GM13977 (cell line): ENCODE measurements at regions not wholly inside any gene's neighbourhood (a gene's known extent, or its start where the extent isn't known, plus 50 kb on each side); places are given as distances from the start of the nearest gene placed in this dataset.
A peak's percentile ranks its signal among the peaks of the same experiment; 100 is the strongest.
"Not testable (repeated sequence)": the region's sequence is repeated elsewhere in the genome, so short reads cannot be mapped to it uniquely, and the experiment has no call there.

ENCODE experiments used
- DNase-seq: peaks from one replicate; pipeline ENCODE4 v3.0.0; 2012; ENCODE audit warnings: low spot score
- in situ Hi-C: fragments of 300-500 bp; cut with MboI; formaldehyde crosslinking; loops from one replicate; pipeline ENCODE4 v1.12.0; 2022; ENCODE audit warnings: low sequenced_read_pairs, low pct_unique_long_range_greater_than_20kb, mixed read lengths, inconsistent platforms; ENCODE audit not compliant: unreplicated experiment
- TF ChIP-seq, protein P1 (sequence below): IDR thresholded peaks from 2 replicates; pipeline ENCODE4 v1.5.1; 2012; ENCODE audit warnings: mild to moderate bottlenecking, control low read depth; ENCODE audit not compliant: insufficient read depth; ENCODE audit errors: extremely low read depth, missing control alignments

DNA sequence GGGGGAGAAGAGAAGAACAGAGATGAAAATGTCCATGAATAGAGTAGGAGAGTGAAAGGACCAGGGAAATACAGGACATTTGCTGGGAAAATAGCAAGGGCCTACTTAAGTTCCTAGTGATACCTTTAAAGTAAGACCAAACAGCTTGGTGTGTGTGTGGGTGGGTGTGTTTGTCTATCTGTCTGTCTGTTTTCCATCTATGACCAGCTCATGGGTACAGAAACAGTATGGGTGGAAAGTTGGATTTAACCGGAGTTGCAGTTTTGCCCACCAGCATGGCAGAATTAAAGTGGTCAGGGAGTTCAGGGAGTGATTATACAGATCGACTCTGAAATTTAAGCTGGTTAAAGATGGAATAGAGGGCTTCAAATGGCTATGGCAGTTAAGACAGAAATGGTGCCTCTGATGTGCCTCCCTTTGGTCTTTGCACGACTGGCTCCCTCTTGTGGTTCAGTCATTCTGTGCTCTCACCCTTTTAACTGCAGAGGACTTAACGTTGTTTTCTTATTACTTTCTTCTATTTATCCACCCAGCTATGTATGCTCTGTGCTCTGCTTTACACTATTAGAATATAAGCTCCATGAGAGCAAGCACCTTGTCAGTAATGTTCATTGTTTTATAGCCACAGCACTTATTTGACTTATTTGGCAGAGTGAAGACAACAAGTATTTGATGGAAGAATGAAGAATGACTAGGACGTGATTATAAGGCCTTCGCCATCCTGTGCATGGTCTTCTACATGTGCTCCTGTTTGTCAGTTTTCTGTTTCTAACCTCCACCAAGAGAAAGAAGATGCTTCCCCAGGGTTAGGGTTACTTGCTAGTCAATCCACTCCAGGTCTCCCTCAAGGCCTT, 72.7 kb upstream of the AK4 start:
- in situ Hi-C loops, result loop anchor here (10.0 kb wide), 1 partner anchor 129 kb away; no protein-coding TSS in a partner anchor
- DNase-seq, result peak; percentile 75
- TF ChIP-seq, protein P1, sequence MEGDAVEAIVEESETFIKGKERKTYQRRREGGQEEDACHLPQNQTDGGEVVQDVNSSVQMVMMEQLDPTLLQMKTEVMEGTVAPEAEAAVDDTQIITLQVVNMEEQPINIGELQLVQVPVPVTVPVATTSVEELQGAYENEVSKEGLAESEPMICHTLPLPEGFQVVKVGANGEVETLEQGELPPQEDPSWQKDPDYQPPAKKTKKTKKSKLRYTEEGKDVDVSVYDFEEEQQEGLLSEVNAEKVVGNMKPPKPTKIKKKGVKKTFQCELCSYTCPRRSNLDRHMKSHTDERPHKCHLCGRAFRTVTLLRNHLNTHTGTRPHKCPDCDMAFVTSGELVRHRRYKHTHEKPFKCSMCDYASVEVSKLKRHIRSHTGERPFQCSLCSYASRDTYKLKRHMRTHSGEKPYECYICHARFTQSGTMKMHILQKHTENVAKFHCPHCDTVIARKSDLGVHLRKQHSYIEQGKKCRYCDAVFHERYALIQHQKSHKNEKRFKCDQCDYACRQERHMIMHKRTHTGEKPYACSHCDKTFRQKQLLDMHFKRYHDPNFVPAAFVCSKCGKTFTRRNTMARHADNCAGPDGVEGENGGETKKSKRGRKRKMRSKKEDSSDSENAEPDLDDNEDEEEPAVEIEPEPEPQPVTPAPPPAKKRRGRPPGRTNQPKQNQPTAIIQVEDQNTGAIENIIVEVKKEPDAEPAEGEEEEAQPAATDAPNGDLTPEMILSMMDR, result peak; percentile 84

DNA sequence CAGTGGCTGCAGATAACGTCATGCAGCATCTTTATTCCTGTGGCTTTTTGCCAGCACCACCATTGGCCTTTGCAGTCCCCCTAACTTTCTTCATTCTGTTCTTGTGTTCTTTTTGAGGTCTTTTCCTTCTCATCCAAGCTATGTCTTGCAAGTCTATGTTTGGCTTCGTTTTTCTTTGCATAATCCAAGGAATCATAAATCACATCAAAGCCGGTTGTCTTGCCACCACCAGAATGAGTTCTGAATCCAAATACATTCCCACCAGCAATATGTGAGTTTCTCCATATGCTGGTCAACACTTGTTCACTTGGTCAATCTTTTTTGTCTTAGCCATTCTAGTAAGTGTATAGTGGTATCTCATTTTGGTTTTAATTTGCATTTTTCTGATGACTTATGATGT, 70.6 kb upstream of the AK4 start:
- TF ChIP-seq, protein P1, result no peak
- no peak for DNase-seq
- in situ Hi-C loops, result loop anchor here (10.0 kb wide), 1 partner anchor 127 kb away; no protein-coding TSS in a partner anchor

DNA sequence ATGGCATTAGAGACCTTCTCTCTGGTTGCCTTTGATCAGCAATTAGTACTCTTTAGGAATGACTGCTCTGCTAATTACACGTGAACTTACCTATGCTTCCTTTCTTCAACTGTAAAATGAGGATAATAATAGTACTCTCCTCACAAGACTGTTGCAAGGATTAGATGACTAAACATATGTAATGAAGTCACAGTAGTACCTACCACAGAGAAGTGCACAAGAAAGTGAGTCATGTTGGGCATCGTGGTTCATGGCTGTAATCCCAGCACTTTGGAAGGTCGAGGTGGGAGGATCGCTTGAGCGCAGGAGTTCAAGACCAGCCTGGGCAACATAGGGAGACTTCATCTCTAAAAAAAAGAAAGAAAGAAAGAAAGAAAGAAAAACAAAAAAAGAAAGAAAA, 68.1 kb upstream of the AK4 start:
- in situ Hi-C loops, result loop anchor here (10.0 kb wide), 1 partner anchor 125 kb away; no protein-coding TSS in a partner anchor
- TF ChIP-seq, protein P1, result no peak

DNA sequence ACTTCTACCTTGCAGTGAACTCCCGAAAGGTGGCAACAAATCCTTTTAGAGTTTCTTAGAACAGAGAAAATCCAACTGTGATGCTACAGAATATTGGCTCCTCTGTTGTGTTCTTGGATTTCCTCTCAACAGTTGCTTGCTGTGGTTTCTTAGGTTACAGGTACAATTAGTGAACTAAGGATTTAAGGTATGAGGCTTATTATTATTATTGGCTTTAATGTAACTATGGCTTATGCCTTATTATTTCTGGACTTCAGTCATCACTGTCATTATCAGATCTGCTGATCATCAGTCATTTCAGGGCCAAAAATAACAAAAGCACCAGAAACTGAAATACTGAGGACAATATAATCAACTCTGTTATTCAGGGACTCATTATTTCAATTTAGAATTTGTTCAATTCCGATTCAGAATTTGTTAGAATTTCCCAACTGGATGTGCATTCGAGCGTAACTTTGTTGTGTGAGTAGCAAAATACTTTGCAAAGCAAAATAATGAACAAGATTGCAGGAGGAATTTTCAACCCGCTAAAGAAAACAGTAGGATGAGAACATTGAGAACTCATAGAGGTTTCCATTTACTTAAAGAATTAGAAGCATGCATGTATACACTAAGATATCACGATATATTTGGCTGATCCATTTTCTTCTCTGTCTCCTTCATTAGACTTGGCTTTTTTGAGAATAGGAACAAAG, 65.5 kb upstream of the AK4 start:
- DNase-seq, result no peak
- TF ChIP-seq, protein P1, result no peak
- in situ Hi-C loops, result no loop called here

More for the DNA sequence above, 68.1 kb upstream of the AK4 start:
- DNase-seq, result no peak

DNA sequence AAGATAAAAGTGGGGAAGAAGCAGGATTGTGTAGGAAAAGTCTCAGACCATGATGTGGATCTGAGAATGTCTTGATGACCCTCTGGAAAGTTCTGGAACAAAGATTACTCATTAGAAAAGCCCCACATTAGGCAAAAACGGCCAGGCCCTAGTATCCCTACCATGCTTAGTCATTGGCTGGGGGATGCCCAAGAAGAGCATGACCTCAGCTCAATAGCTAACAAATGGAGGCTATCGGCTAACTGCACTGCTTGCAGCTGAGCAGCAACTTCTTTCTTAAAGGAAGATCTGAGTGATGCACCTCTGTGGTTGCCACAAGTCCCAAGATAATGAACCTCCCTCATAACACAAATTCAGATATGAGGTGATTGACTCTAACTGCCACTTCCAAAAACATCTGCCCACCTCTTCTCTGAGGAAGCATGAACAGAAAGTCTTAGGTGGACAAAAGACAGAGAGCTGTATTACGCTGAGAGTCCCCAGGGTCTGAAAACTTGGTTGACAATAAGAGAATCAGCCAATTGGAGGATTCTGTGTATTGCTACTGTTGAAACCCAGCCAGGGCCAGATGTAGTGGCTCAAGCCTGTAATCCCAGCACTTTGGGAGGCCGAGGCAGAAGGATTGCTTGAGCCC, 64.6 kb upstream of the AK4 start:
- DNase-seq, result no peak
- TF ChIP-seq, protein P1, result no peak
- in situ Hi-C loops, result no loop called here

DNA sequence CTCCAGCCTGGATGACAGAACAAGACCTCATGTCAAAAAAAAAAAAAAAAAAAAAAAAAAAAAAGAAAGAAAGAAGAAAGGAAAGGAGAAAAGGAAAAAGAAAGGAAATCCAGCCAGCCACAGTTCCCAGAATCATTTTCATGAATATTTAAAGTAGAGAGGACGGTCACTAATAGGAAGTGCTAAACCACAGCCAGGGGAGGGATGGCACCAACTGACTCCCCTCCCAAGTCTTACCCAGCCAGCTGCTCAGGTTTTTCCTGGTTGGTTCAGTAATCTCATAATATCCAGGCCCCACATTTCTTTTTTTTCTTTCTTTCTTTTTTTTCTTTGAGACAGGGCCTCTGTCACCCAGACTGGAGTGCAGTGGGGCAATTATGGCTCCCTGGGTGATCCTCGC, 63.9 kb upstream of the AK4 start:
- TF ChIP-seq, protein P1, result no peak
- in situ Hi-C loops, result no loop called here
- DNase-seq, result no peak

DNA sequence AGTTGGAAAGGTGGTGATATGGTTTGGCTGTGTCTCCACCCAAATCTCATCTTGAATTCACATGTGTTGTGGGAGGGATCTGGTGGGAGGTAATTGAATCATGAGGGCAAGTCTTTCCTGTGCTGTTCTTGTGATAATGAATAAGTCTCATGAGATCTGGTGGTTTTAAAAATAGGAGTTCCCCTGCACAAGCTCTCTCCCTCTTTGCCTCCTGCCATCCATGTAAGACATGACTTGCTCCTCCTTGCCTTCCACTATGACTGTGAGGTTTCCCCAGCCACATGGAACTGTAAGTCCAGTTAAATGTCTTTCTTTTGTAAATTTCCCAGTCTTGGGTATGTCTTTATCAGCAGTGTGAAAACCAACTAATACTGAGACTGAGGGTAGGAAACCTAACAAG, 60.5 kb upstream of the AK4 start:
- DNase-seq, in situ Hi-C loops: not testable (repeated sequence)
